SK-N-SH (cell line): ENCODE measurements at regions not wholly inside any gene's neighbourhood (a gene's known extent, or its start where the extent isn't known, plus 50 kb on each side); places are given as distances from the start of the nearest gene placed in this dataset.

Experiments
- RAD21 ChIP-seq: IDR thresholded peaks from 2 replicates; pipeline ENCODE4 v1.6.1; 2012; ENCODE audit warnings: mild to moderate bottlenecking, low read length
- TF ChIP-seq, protein P1 (sequence below): fragments of 200-600 bp; sonication (generic); IDR thresholded peaks from 2 replicates; pipeline ENCODE4 v1.6.1; 2017; ENCODE audit warnings: antibody characterized with exemption, mild to moderate bottlenecking, moderate library complexity
- TF ChIP-seq, protein P2 (sequence below): fragments of 150-350 bp; IDR thresholded peaks from 2 replicates; pipeline ENCODE4 v1.6.1; 2017; ENCODE audit warnings: antibody characterized with exemption, low read length, low read depth, borderline replicate concordance

DNA sequence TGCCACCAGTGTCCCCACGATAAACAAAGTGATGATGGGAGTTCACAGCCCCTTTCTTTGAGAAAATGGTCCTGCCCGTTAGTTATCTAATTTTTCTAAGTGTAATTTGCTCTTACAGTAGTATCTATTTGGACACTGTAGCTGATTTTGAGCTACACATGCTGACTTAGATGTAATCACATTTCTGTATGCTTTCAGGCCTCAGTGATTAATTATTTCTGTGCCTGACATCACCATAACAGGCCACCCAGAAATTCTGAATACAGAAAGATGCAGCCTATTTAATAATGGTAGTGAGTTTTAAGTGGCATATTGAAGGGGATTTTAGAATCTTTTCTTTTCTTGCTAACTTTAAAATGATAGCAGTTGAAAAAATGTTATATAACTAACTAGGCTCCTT is 147.6 kb upstream of the ANXA10 start:
- TF ChIP-seq, protein P1, sequence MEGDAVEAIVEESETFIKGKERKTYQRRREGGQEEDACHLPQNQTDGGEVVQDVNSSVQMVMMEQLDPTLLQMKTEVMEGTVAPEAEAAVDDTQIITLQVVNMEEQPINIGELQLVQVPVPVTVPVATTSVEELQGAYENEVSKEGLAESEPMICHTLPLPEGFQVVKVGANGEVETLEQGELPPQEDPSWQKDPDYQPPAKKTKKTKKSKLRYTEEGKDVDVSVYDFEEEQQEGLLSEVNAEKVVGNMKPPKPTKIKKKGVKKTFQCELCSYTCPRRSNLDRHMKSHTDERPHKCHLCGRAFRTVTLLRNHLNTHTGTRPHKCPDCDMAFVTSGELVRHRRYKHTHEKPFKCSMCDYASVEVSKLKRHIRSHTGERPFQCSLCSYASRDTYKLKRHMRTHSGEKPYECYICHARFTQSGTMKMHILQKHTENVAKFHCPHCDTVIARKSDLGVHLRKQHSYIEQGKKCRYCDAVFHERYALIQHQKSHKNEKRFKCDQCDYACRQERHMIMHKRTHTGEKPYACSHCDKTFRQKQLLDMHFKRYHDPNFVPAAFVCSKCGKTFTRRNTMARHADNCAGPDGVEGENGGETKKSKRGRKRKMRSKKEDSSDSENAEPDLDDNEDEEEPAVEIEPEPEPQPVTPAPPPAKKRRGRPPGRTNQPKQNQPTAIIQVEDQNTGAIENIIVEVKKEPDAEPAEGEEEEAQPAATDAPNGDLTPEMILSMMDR = no peak
- TF ChIP-seq, protein P2, sequence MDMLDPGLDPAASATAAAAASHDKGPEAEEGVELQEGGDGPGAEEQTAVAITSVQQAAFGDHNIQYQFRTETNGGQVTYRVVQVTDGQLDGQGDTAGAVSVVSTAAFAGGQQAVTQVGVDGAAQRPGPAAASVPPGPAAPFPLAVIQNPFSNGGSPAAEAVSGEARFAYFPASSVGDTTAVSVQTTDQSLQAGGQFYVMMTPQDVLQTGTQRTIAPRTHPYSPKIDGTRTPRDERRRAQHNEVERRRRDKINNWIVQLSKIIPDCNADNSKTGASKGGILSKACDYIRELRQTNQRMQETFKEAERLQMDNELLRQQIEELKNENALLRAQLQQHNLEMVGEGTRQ = no peak
- no peak for TF ChIP-seq RAD21
